ENCODE measurements at regions not wholly inside any gene's neighbourhood (a gene's known extent, or its start where the extent isn't known, plus 50 kb on each side); places are given as distances from the start of the nearest gene placed in this dataset.
"Not testable (repeated sequence)": the region's sequence is repeated elsewhere in the genome, so short reads cannot be mapped to it uniquely, and the experiment has no call there.

DNA sequence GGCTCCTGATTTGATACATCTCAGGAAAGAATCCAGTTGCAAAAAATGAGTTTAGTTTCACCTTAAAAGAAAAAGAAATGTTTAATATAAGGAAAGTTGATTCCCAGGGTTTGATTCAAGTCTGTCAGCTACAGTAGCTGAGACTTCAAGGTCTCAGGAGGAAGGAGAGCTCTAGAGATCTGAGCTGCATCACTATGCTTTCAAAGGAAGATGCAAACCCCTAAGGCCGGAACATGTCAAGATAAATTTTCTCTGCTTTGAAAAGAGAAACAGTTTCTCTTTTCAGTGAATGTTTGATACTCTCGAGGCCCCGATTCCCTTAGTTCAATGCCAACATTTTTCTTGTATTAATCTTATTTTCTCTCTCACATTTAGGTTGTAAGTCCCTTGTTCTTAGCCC is 128.6 kb downstream of the RGPD3 start:
- no peak for DNase-seq (ENCODE audit: low read depth in 2 of 2)

- DNase-seq (ENCODE audit: low read depth in 2 of 2): no peak
These were observed 129.1 kb downstream of the RGPD3 start for GRCh38 chr2:106339132-106339531.

DNA sequence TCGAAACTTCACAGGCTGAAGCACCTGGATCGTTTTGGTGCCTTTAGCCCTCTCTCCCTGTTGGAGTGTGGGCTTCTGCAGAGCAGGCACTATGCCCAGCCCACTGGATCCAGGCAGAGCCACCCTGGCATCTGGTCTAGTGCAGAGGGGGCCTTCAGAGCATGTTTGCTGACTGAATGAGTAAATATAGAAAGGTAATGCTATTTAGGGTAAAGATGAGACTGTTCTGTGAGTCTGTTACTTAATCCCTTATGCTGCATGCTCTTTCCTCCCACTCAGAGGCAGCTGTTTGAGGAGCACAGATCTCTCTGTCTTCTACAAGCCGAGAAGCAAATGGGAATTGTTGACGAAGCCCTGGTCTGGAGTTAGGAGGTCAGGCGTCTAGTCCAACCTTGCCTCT is 130.2 kb downstream of the RGPD3 start:
- no peak for DNase-seq (ENCODE audit: low read depth in 2 of 2)

- DNase-seq (ENCODE audit: low read depth in 2 of 2): no peak
These were observed 131.5 kb downstream of the RGPD3 start for GRCh38 chr2:106336737-106337136.

GRCh38 chr2:106336108-106336507 is 132.1 kb downstream of the RGPD3 start:
- DNase-seq (ENCODE audit: low read depth in 2 of 2): no peak

DNA sequence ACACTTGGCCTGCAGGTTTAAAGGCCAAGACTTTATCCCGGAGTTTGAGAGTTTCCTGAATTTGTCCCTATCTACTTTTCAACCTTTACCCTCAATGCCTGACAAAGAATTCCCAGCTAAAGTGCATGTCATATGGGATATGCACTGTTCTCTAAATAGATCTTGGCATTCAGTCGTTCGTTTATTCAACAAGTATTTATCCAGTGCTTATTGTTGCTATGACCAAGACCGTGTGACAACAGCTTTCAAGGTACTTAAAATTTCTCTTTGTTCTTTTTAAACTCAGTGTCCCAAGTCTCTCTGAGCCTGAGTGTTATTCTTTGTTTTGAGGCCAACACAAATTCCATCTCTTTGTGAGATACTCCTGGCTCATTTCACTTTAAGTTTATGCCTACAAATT is 133.4 kb downstream of the RGPD3 start:
- DNase-seq (ENCODE audit: low read depth in 2 of 2): no peak

DNA sequence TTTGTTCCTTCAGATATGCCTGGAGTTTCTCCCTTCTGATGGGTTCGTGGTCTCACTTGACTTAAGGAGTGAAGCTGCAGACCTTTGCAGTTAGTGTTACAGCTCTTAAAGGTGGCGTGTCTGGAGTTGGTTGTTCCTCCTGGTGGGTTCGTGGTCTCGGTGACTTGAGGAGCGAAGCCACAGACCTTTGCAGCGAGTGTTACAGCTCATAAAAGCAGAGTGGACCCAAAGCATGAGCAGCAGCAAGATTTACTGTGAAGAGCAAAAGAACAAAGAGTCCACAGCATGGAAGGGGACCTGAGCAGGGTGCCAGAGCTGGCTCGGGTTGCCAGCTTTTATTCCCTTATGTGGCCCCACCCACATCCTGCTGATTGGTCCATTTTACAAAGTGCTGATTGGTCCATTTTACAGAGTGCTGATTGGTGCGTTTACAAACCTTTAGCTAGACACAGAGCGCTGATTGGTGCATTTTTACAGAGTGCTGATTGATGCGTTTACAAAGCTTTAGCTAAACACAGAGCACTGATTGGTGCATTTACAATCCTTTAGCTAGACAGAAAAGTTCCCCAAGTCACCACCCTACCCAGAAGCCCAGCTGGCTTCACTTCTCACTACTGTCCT is 134.8 kb downstream of the RGPD3 start:
- not testable (repeated sequence) for DNase-seq (ENCODE audit: low read depth in 2 of 2)

DNA sequence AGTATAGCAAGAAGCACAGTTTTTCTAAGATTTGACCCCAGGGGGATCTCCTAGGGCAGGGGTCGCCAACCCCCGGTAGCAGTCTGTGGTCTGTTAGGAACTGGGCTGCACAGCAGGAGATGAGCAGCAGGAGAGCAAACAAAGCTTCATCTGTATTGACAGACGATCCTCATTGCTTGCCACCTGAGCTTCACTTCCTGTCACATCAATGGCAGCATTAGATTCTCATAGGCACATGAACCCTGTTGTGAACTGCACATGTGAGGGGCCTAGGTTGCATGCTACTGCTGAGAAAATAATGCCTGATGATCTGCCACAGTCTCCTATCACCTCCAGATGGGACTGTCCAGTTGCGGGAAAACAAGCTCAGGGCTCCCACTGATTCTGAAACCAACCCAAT is 136.2 kb downstream of the RGPD3 start:
- no peak for DNase-seq (ENCODE audit: low read depth in 2 of 2)

- DNase-seq (ENCODE audit: low read depth in 2 of 2): peak; percentile 25 to 42
These were observed 136.5 kb upstream of the UXS1 start for GRCh38 chr2:106330384-106331261.

DNA sequence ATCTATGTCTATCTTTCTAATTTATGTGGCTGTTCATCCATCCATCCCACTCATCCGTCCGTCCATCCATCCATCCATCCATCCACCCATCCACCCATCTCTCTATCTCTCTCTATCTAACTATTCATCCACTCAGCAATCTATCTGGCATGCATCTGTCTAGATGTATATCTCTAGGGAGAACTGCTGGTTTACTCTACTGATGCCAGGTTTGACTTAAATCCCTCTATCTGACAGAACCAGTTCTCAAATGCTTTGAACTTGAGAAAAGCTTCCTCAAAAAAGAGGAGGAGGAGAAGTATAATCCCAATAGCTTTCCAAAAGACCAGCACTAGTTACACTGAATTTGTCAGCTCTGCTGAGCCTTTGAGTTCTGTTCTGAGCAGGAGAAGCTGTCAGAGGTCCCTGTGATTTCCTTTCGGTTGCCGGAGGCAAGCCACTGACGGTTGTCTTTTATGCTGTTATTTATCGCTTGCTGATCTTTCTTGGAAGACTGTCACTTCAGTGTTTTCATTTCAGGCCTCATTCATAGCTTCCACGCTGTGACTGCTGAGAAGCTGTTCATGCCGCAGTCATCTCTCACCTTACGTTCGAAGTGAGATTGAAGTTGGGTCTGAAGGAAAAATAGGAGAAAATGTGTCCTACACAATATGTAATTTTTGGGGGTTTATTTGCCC is 129.4 kb upstream of the UXS1 start:
- no peak for DNase-seq (ENCODE audit: low read depth in 2 of 2)

GRCh38 chr2:106322281-106322680 is 128.2 kb upstream of the UXS1 start:
- no peak for DNase-seq (ENCODE audit: low read depth in 2 of 2)

DNA sequence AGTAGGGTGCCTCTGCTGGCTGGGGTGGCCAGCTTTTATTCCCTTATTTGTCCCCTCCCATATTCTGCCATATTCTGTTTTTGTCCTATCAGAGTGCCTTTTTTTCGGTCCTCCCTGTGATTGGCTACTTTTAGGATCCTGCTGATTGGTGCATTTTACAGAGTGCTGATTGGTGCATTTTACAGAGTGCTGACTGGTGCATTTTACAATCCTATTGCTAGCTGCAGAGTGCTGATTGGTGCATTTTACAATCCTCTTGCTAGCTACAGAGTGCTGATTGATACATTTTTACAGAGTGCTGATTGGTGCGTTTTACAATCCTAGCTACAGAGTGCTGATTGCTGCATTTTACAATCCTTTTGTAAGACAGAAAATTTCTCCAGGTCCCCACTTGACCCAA is 126.3 kb upstream of the UXS1 start:
- DNase-seq (ENCODE audit: low read depth in 2 of 2): not testable (repeated sequence)

DNA sequence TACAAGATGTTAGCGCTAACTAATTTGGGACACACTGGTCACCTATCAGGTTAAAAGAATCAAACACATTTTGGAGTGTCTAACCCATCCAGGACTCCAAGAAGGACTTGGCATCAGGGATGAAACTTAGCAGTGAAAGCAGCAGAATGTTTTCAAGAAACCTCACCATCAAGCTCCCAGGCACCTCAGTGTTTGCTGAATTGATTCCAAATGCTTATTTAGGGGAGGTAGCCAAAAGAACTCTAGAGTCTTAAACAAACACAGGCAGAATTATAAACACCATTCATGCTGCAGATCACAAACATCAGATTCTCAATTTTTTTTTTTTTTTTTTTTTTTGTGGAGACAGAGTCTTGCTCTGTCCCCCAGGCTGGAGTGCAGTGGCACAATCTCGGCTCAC is 122.8 kb upstream of the UXS1 start:
- no peak for DNase-seq (ENCODE audit: low read depth in 2 of 2)

- DNase-seq (ENCODE audit: low read depth in 2 of 2): no peak
These were observed 120.3 kb upstream of the UXS1 start for GRCh38 chr2:106314444-106314843.

DNA sequence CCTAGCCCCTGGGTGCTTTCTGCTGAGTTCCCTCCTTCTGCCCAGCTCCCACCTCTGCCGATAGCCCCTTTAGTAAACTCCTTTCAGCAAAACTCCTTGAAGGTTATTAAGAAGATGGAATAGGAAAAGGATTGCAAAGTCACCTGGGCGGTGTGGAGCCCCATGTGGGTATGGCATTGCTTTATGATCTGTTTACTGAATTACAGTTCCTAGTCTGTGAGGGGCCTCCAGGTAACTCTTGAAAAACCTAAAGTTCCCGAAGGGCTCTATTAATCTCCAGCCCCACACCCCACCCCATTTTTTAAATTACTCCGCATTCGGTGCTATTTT is 116.9 kb upstream of the UXS1 start:
- no peak for DNase-seq (ENCODE audit: low read depth in 2 of 2)

DNA sequence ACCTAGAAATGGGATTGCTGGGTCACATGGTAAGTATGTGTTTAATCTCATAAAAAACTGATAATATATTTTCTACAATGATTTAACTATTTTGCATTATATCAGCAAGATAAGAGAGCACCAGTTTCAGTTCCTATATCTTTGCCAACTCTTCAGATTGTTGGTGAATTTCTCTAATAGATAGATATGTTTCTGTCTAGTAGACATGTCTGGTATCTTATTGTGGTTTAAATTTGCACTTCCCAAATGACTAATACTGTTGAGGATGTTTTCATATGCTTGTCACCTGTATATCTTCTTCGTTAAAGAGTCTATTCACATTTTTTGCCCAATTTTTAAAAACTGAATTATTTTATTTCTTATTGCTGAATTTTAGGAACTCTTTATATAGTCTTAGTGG is 113.8 kb upstream of the UXS1 start:
- DNase-seq (ENCODE audit: low read depth in 2 of 2): no peak

- no peak for DNase-seq (ENCODE audit: low read depth in 2 of 2)
These were observed 112.3 kb upstream of the UXS1 start for GRCh38 chr2:106306387-106306786.

DNA sequence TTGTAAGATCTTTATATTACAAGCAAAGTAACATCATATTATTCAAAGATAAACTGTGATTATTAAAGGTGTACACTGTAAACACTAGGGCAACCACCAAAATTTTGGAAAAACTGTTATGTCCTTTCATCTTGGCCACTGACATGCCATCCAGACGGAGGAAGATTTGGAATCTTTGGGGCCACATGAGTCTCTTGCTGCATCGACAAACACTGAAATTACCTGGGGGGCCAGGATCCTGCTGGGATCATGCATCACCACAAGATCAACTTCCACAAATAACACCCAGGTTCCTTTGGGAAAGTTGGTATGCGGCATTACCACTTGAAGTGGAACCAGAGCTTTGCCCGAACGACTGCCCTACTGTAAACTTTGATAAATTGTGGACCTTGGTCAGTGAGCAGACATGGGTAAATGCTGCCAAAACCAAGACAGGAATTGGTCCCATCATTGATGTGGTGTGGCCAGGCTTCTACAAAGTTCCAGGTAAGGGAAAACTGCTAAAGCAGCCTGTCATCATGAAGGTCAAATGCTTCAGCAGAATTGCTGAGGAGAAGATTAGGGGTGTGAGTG is 110.6 kb upstream of the UXS1 start:
- DNase-seq (ENCODE audit: low read depth in 2 of 2): no peak

DNA sequence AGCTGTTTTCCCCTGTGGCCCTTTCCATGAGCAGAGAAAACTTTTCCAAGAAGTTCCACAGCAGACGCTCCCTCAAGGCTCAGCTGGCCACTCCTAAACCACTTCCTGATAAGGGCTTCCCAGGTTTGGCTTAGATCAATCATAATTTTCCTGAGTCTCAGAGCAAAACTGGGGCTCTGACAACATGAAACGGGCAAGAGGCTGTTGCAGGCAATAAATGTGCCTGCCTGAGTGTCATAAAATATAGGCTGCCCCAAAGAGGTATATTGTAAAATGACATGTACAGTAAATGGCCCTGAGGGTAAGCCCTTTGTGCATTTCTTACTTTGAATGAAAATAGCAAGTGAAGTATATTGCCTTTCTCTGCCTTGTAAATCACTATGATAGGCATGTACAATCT is 105.6 kb upstream of the UXS1 start:
- DNase-seq (ENCODE audit: low read depth in 2 of 2): no peak

DNA sequence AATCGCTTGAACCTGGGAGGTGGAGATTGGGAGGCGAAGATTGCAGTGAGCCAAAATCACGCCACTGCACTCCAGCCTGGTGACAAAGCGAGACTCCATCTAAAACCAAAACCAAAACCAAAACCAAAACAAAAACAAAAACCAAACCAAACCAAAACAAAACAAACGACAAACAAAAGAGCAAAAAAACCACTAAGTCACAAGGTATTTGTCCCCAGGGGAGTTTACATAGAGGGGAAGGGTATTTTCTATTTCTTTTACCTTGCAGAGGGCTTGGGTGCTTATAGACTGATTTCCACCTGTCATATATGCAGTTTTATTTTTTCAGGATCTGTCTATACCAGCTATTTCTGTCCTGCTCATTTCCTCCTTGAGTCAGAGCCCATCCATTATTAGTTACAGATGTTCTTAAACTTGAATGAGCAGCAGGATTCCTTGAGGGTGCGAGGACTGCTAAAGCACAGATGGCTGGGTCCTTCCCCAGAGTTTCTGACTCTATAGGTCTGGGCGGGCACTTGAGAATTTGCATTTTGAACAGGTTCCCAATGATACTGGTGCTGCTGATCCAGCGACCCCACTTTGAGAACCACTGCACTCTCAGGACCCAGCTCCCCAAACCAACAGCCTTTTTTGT is 102.2 kb upstream of the UXS1 start:
- peak; percentile 17 to 21 for DNase-seq (ENCODE audit: low read depth in 2 of 2)

DNA sequence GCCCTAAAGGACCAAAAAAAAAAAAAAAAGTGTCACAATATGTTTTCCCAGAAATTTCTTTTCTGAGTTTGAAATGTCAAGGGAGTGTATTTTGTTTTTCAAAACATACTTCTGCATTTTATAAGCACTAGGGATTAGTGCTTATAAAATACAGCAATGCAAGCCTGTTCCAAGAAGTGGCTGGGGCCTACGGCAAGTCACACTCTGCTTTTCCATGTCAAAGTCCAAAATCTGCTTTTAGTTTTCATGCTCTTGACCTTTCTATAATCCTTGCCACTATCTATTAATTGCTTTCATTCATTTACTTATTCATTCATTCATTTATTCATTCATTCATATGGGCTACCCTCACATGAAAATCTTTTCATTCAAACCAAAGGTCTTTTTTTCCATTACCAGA is 100.1 kb upstream of the UXS1 start:
- no peak for DNase-seq (ENCODE audit: low read depth in 2 of 2)

GRCh38 chr2:106293271-106293783 is 99.2 kb upstream of the UXS1 start:
- DNase-seq (ENCODE audit: low read depth in 2 of 2): no peak
